GM12873 (cell line): ENCODE measurements at regions not wholly inside any gene's neighbourhood (a gene's known extent, or its start where the extent isn't known, plus 50 kb on each side); places are given as distances from the start of the nearest gene placed in this dataset.

ENCODE experiments used
- TF ChIP-seq, protein P1 (sequence below): IDR thresholded peaks from 2 replicates; pipeline ENCODE4 v1.5.1; 2012; ENCODE audit warnings: low read depth, mild to moderate bottlenecking, moderate library complexity, low read length, control low read depth; ENCODE audit not compliant: insufficient read depth; ENCODE audit errors: missing control alignments

GRCh38 chr11:122195790-122196189, 79.8 kb upstream of the BLID start:
- TF ChIP-seq, protein P1, sequence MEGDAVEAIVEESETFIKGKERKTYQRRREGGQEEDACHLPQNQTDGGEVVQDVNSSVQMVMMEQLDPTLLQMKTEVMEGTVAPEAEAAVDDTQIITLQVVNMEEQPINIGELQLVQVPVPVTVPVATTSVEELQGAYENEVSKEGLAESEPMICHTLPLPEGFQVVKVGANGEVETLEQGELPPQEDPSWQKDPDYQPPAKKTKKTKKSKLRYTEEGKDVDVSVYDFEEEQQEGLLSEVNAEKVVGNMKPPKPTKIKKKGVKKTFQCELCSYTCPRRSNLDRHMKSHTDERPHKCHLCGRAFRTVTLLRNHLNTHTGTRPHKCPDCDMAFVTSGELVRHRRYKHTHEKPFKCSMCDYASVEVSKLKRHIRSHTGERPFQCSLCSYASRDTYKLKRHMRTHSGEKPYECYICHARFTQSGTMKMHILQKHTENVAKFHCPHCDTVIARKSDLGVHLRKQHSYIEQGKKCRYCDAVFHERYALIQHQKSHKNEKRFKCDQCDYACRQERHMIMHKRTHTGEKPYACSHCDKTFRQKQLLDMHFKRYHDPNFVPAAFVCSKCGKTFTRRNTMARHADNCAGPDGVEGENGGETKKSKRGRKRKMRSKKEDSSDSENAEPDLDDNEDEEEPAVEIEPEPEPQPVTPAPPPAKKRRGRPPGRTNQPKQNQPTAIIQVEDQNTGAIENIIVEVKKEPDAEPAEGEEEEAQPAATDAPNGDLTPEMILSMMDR: no peak

GRCh38 chr11:122193457-122193856, 77.4 kb upstream of the BLID start:
- TF ChIP-seq, protein P1: no peak

- TF ChIP-seq, protein P1: no peak
Observed at GRCh38 chr11:122192634-122193255, 76.7 kb upstream of the BLID start.

GRCh38 chr11:122190768-122191167, 74.8 kb upstream of the BLID start:
- TF ChIP-seq, protein P1: no peak

DNA sequence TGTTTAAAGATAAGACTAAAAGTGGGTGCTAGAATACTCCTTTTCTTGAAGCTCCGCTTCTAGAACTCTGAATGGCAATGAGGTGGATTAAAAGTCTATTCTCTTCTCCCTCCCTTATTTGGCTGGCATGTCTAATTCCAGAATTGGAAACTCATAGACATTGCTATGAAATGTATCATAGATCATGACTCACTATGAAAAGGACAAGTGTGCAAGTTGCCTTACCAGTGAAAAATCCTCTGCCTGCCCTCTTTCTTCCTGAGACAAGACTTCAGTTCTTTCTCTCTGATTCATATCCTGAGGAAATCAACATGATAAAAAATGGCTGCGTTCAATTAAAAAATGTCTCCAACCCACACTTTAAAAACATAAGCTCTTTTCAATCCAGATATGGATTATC, 73.2 kb upstream of the BLID start:
- TF ChIP-seq, protein P1: no peak

- TF ChIP-seq, protein P1: no peak
Observed at GRCh38 chr11:122187373-122188165, 71.6 kb upstream of the BLID start.

DNA sequence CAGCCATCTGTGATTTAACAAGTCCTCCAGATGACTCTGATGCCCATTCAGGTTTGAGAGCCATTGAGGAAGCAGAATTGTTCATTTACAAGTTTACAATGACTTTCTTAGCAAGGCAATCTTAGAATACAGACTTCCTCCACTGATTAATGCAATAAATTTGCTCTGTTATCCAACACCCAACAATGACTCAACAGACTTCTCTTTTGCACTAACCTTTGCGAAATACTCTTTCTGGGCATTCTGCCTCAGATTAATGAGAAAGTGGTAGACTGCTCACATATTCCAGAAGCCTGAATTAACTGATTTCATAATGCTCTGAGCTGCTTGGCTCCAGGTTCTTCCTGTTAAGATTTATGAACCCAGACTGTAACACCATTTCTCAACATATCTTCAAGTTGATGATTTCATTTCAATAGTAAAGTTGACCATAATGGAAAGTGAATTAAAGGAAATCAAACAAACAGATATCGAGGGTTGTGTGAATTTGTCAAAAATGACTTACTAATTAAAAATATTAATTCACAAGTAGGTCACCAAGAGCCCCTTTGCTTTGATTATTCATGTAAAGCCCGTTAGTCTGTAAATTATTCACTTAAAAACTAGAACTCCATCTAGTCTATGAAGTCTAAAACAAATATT, 70.5 kb upstream of the BLID start:
- TF ChIP-seq, protein P1: no peak
